SK-N-SH (cell line): ENCODE measurements at regions not wholly inside any gene's neighbourhood (a gene's known extent, or its start where the extent isn't known, plus 50 kb on each side); places are given as distances from the start of the nearest gene placed in this dataset.

ENCODE experiments used
- CTCF ChIA-PET: fragments of 300-600, 350-600 bp; formaldehyde crosslinking; extraction: SDS; loops from one replicate; lab custom pipeline; 2021; lab: Yijun Ruan, JAX
- POLR2A ChIA-PET: fragments of 350-600 bp; sonication (Branson Sonifier 250); formaldehyde crosslinking; extraction: SDS; loops from one replicate; lab custom pipeline; 2020; ENCODE audit warnings: antibody characterized with exemption, inconsistent platforms; lab: Yijun Ruan, JAX
- DNase-seq: peaks from one replicate; pipeline ENCODE4 v3.0.0; 2012
- H2AFZ ChIP-seq: fragments of 200-600 bp; sonication (generic); 2 replicates; pipeline ENCODE4 v1.8.1; 2016; ENCODE audit warnings: antibody characterized with exemption, mild to moderate bottlenecking, low read depth
- H3F3A ChIP-seq: fragments of 200-600 bp; sonication (generic); replicated peaks from 2 replicates; pipeline ENCODE3; 2016; ENCODE audit warnings: antibody characterized with exemption, mild to moderate bottlenecking; ENCODE audit not compliant: insufficient read depth
- H3K27ac ChIP-seq, 2 experiments: fragments of 200-500 bp in 1 of 2; fragments of 200-600 bp in 1 of 2; sonication (Bioruptor generic) in 1 of 2; sonication (generic), shearing (Covaris generic) in 1 of 2; 2 replicates each; pipeline versions ENCODE4 v1.5.1 to v1.6.1; 2014 to 2016; ENCODE audit warnings: low read depth in 2 of 2, inconsistent platforms in 1 of 2, low read length in 1 of 2, mild to moderate bottlenecking in 1 of 2, mixed read lengths in 1 of 2
- H3K27me3 ChIP-seq: fragments of 200-600 bp; sonication (generic), shearing (Covaris generic); 2 replicates; pipeline ENCODE4 v1.6.1; 2016; ENCODE audit warnings: mixed run types; ENCODE audit not compliant: insufficient read depth
- H3K36me3 ChIP-seq, 2 experiments: fragments of 200-500 bp in 1 of 2; fragments of 200-600 bp in 1 of 2; sonication (Bioruptor generic) in 1 of 2; sonication (generic) in 1 of 2; replicated peaks in 1 of 2; 2 replicates each; pipeline versions ENCODE3 to v1.5.1; 2014 to 2016; ENCODE audit warnings: low read length in 1 of 2, mild to moderate bottlenecking in 1 of 2; ENCODE audit not compliant: insufficient read depth in 2 of 2, control insufficient read depth in 1 of 2
- H3K4me1 ChIP-seq, 2 experiments: fragments of 200-500 bp in 1 of 2; fragments of 200-600 bp in 1 of 2; sonication (Bioruptor generic) in 1 of 2; sonication (generic), shearing (Covaris generic) in 1 of 2; 2 replicates each; pipeline versions ENCODE4 v1.5.1 to v1.6.1; 2014 to 2016; ENCODE audit warnings: low read depth in 1 of 2, low read length in 1 of 2, mixed run types in 1 of 2; ENCODE audit not compliant: insufficient read depth in 2 of 2, control insufficient read depth in 1 of 2
- H3K4me2 ChIP-seq: fragments of 200-600 bp; sonication (generic), shearing (Covaris generic); 2 replicates; pipeline ENCODE4 v1.6.1; 2017; ENCODE audit warnings: mixed run types
- H3K4me3 ChIP-seq, 2 experiments: fragments of 200-500 bp in 1 of 2; fragments of 200-600 bp in 1 of 2; sonication (Bioruptor generic) in 1 of 2; sonication (generic), shearing (Covaris generic) in 1 of 2; 2 replicates each; pipeline versions ENCODE4 v1.5.1 to v1.8.1; 2014 to 2016; ENCODE audit warnings: low read depth in 2 of 2, inconsistent platforms in 1 of 2, low read length in 1 of 2, mild to moderate bottlenecking in 1 of 2, mixed read lengths in 1 of 2, moderate library complexity in 1 of 2
- H3K79me2 ChIP-seq: fragments of 200-600 bp; sonication (generic); 2 replicates; pipeline ENCODE4 v1.8.1; 2017; ENCODE audit warnings: mild to moderate bottlenecking; ENCODE audit not compliant: insufficient read depth
- H3K9ac ChIP-seq: fragments of 200-600 bp; sonication (generic); 2 replicates; pipeline ENCODE4 v1.6.1; 2017; ENCODE audit warnings: mixed run types
- H3K9me2 ChIP-seq: fragments of 200-600 bp; sonication (generic); 2 replicates; pipeline ENCODE4 v1.6.1; 2017; ENCODE audit warnings: mixed run types
- H3K9me3 ChIP-seq: fragments of 200-600 bp; sonication (generic); 2 replicates; pipeline ENCODE4 v1.6.1; 2017; ENCODE audit warnings: mixed run types, mild to moderate bottlenecking, moderate library complexity
- H4K20me1 ChIP-seq: fragments of 200-600 bp; sonication (generic); 2 replicates; pipeline ENCODE4 v1.6.1; 2017; ENCODE audit warnings: mild to moderate bottlenecking, mixed run types; ENCODE audit not compliant: insufficient read depth
- EZH2phosphoT487 ChIP-seq: fragments of 200-600 bp; sonication (generic); IDR thresholded peaks from 2 replicates; pipeline ENCODE4 v1.6.1; 2017; ENCODE audit warnings: low read depth, mixed run types, mild to moderate bottlenecking, antibody characterized with exemption, moderate library complexity, borderline replicate concordance
- FOXM1 ChIP-seq: IDR thresholded peaks from 2 replicates; pipeline ENCODE4 v1.4.0; 2012; ENCODE audit warnings: low read depth, mild to moderate bottlenecking
- GABPA ChIP-seq: IDR thresholded peaks from 2 replicates; pipeline ENCODE4 v1.4.0; 2012; ENCODE audit warnings: low read depth, mild to moderate bottlenecking
- GATA2 ChIP-seq: sonication (generic); formaldehyde crosslinking; IDR thresholded peaks from 2 replicates; pipeline ENCODE4 v1.5.0; 2020; ENCODE audit warnings: mild to moderate bottlenecking, missing genetic modification reagents
- JUND ChIP-seq: IDR thresholded peaks from 2 replicates; pipeline ENCODE4 v1.4.0; 2012
- MEF2A ChIP-seq: IDR thresholded peaks from 2 replicates; pipeline ENCODE4 v1.4.0; 2012; ENCODE audit warnings: low read depth, borderline replicate concordance
- MXI1 ChIP-seq: IDR thresholded peaks from 2 replicates; pipeline ENCODE4 v1.6.1; 2012; ENCODE audit warnings: mild to moderate bottlenecking, low read depth, low read length, improper control_type of control experiment
- NFIC ChIP-seq: IDR thresholded peaks from 2 replicates; pipeline ENCODE4 v1.4.0; 2012; ENCODE audit warnings: borderline replicate concordance
- NRF1 ChIP-seq: IDR thresholded peaks from 2 replicates; pipeline ENCODE4 v1.6.1; 2012; ENCODE audit warnings: low read depth, mild to moderate bottlenecking, low read length
- RCOR1 ChIP-seq: fragments of 150-350 bp; IDR thresholded peaks from 2 replicates; pipeline ENCODE4 v1.6.1; 2017; ENCODE audit warnings: antibody characterized with exemption, low read length
- RFX5 ChIP-seq: IDR thresholded peaks from 2 replicates; pipeline ENCODE4 v1.6.1; 2012; ENCODE audit warnings: mild to moderate bottlenecking, improper control_type of control experiment, low read length
- RXRA ChIP-seq: IDR thresholded peaks from 2 replicates; pipeline ENCODE4 v1.4.0; 2012; ENCODE audit warnings: low read depth, mild to moderate bottlenecking, borderline replicate concordance
- SIN3A ChIP-seq: IDR thresholded peaks from 2 replicates; pipeline ENCODE4 v1.6.1; 2012; ENCODE audit warnings: low read depth, mild to moderate bottlenecking, low read length, moderate library complexity, borderline replicate concordance
- SMC3 ChIP-seq: IDR thresholded peaks from 2 replicates; pipeline ENCODE4 v1.6.1; 2012; ENCODE audit warnings: low read depth, low read length, improper control_type of control experiment
- TAF1 ChIP-seq: IDR thresholded peaks from 2 replicates; pipeline ENCODE4 v1.6.1; 2012; ENCODE audit warnings: low read depth, mild to moderate bottlenecking, low read length, moderate library complexity, borderline replicate concordance
- TCF12 ChIP-seq: IDR thresholded peaks from 2 replicates; pipeline ENCODE4 v1.4.0; 2012
- YY1 ChIP-seq: IDR thresholded peaks from 2 replicates; pipeline ENCODE4 v1.4.0; 2012; ENCODE audit warnings: low read depth, mild to moderate bottlenecking
- WGBS: methylation state at CpG from one replicate; pipeline ENCODE4 v1.1.6; 2017; ENCODE audit warnings: low lambda C conversion rate; 5-methylcytosine and 5-hydroxymethylcytosine counted together
- TF ChIP-seq, protein P1 (sequence below): IDR thresholded peaks from 2 replicates; pipeline ENCODE4 v1.4.0; 2012; ENCODE audit warnings: low read depth, borderline replicate concordance
- TF ChIP-seq, protein P2 (sequence below): IDR thresholded peaks from 2 replicates; pipeline ENCODE4 v1.4.0; 2012; ENCODE audit warnings: low read depth
- TF ChIP-seq, protein P3 (sequence below): fragments of 150-350 bp; IDR thresholded peaks from 2 replicates; pipeline ENCODE4 v1.6.1; 2017; ENCODE audit warnings: antibody characterized with exemption, low read length, low read depth, borderline replicate concordance
- TF ChIP-seq, protein P4 (sequence below): IDR thresholded peaks from 2 replicates; pipeline ENCODE4 v1.6.1; 2012; ENCODE audit warnings: mild to moderate bottlenecking, low read depth, low read length, moderate library complexity

DNA sequence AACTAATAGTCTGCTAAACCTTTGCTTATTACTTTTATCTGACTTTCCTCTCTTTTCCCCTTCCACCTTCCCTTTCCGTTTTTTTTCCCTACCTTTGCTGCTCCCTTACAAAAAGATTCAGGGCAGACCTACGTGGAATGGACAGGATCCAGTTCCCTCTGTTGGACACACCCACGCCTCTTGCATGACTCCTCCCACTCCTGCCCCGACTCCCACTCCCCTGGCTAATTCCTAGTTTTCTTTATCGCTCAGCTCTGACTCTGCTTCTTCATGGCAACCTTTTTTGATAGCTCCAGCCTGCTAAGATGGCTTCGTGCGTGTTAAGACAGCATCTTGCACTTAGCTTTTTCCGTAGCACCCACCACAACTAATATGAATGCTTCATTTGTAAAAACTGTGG is 715.6 kb upstream of the NRSN1 start:
- no peaks in the 10 kb centered on the region for H3K9me3 ChIP-seq
- no peaks in the 10 kb centered on the region for H3K36me3 ChIP-seq
- no peaks in the 10 kb centered on the region for H3K79me2 ChIP-seq
- H3K4me3 ChIP-seq: no peak overlapping the region
- POLR2A ChIA-PET: no interaction called here
- H3K27ac ChIP-seq: no peak overlapping the region
- peaks cover 0 to 16% of the 10 kb centered on the region in 2 experiments; a peak in 3 of 4 replicates for H3K4me1 ChIP-seq
- no peak for DNase-seq
- 81% methylated on average over 8 of the region's 8 CpGs for WGBS
- TF ChIP-seq MEF2A (no peak), RXRA (no peak), TCF12 (no peak), NFIC (no peak), RFX5 (no peak)
- TF ChIP-seq, protein P1, sequence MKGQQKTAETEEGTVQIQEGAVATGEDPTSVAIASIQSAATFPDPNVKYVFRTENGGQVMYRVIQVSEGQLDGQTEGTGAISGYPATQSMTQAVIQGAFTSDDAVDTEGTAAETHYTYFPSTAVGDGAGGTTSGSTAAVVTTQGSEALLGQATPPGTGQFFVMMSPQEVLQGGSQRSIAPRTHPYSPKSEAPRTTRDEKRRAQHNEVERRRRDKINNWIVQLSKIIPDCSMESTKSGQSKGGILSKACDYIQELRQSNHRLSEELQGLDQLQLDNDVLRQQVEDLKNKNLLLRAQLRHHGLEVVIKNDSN: no peak
- TF ChIP-seq, protein P2, sequence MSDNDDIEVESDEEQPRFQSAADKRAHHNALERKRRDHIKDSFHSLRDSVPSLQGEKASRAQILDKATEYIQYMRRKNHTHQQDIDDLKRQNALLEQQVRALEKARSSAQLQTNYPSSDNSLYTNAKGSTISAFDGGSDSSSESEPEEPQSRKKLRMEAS: no peak
- TF ChIP-seq, all 33 proteins: peak for 0
- no peaks in the 10 kb centered on the region for H3F3A ChIP-seq
- H4K20me1 ChIP-seq: no peaks in the 10 kb centered on the region
- CTCF ChIA-PET: no interaction called here
- no peaks in the 10 kb centered on the region for H3K27me3 ChIP-seq
- no peaks in the 10 kb centered on the region for H3K9me2 ChIP-seq
- H2AFZ ChIP-seq: no peak overlapping the region
- H3K9ac ChIP-seq: no peak overlapping the region
- no peak overlapping the region for H3K4me2 ChIP-seq

DNA sequence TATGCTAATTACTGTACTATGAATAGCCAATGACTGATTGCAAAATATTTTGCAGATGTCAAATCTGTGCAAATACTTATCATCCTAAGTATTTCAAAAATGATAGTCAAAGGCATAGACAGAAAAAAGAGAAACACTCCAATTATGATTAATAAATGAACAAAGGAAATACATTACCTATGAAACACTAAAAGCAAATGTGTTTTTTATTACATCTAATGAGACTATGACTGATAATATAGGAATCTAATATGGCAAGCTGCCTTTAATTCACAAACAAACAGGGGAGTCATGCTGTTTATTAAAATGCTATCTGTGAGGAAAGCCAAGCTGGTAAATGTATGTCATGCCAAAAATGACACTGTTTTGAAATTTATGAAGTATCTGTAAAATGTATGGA is 713.2 kb upstream of the NRSN1 start:
- Histone ChIP-seq H3K27ac (peak overlapping the region in 1 of 2 experiments; percentile 92; a peak in 2 of 4 replicates), H4K20me1 (no peaks in the 10 kb centered on the region), H3K36me3 (no peaks in the 10 kb centered on the region), H3K27me3 (no peaks in the 10 kb centered on the region), H3K79me2 (no peaks in the 10 kb centered on the region), H3K4me3 (no peak overlapping the region), H3K9me3 (no peaks in the 10 kb centered on the region), H3K9me2 (no peaks in the 10 kb centered on the region), H3F3A (no peaks in the 10 kb centered on the region), H3K4me1 (peaks cover 0 to 10% of the 10 kb centered on the region in 2 experiments; a peak in 3 of 4 replicates), H2AFZ (no peak overlapping the region), H3K9ac (no peak overlapping the region), H3K4me2 (no peak overlapping the region)
- no peak for DNase-seq
- TF ChIP-seq GABPA (no peak), TCF12 (no peak), SMC3 (no peak), JUND (no peak), RXRA (no peak), MXI1 (no peak), TAF1 (no peak), GATA2 (CRISPR knock-in tag) (no peak), FOXM1 (no peak), MEF2A (no peak), RCOR1 (no peak), NRF1 (no peak), RFX5 (no peak), YY1 (no peak), EZH2phosphoT487 (no peak), SIN3A (no peak)
- TF ChIP-seq, protein P3, sequence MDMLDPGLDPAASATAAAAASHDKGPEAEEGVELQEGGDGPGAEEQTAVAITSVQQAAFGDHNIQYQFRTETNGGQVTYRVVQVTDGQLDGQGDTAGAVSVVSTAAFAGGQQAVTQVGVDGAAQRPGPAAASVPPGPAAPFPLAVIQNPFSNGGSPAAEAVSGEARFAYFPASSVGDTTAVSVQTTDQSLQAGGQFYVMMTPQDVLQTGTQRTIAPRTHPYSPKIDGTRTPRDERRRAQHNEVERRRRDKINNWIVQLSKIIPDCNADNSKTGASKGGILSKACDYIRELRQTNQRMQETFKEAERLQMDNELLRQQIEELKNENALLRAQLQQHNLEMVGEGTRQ: no peak
- TF ChIP-seq, protein P2: no peak
- TF ChIP-seq, protein P4, sequence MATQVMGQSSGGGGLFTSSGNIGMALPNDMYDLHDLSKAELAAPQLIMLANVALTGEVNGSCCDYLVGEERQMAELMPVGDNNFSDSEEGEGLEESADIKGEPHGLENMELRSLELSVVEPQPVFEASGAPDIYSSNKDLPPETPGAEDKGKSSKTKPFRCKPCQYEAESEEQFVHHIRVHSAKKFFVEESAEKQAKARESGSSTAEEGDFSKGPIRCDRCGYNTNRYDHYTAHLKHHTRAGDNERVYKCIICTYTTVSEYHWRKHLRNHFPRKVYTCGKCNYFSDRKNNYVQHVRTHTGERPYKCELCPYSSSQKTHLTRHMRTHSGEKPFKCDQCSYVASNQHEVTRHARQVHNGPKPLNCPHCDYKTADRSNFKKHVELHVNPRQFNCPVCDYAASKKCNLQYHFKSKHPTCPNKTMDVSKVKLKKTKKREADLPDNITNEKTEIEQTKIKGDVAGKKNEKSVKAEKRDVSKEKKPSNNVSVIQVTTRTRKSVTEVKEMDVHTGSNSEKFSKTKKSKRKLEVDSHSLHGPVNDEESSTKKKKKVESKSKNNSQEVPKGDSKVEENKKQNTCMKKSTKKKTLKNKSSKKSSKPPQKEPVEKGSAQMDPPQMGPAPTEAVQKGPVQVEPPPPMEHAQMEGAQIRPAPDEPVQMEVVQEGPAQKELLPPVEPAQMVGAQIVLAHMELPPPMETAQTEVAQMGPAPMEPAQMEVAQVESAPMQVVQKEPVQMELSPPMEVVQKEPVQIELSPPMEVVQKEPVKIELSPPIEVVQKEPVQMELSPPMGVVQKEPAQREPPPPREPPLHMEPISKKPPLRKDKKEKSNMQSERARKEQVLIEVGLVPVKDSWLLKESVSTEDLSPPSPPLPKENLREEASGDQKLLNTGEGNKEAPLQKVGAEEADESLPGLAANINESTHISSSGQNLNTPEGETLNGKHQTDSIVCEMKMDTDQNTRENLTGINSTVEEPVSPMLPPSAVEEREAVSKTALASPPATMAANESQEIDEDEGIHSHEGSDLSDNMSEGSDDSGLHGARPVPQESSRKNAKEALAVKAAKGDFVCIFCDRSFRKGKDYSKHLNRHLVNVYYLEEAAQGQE: no peak
- ChIA-PET CTCF (interaction anchor here (0.5 to 1.8 kb wide), 3 partner anchors 29 to 489 kb away, joined by 3 to 6 read pairs (median 4); no protein-coding TSS in a partner anchor), POLR2A (no interaction called here)
